ENCODE measurements at regions not wholly inside any gene's neighbourhood (a gene's known extent, or its start where the extent isn't known, plus 50 kb on each side); places are given as distances from the start of the nearest gene placed in this dataset.

DNA sequence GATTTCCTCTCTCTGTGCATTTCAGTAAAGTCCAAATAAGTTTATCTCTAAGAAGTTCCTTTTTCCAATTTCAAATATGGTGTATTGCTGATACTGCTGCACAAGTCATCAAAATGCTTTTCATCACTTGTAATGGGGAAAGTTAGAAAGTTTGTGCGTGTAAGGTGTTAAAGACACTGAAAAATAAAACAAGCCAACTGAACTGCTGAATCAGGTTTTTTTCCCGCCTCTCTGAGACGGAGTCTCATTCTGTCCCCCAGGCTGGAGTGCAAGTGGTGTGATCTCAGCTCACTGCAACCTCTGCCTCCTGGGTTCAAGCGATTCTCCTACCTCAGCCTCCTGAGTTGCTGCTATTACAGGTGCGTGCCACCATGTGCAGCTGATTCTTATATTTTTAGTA, 400.9 kb downstream of the LRRC70 start:
- no peak for ATAC-seq
- no peak for DNase-seq

DNA sequence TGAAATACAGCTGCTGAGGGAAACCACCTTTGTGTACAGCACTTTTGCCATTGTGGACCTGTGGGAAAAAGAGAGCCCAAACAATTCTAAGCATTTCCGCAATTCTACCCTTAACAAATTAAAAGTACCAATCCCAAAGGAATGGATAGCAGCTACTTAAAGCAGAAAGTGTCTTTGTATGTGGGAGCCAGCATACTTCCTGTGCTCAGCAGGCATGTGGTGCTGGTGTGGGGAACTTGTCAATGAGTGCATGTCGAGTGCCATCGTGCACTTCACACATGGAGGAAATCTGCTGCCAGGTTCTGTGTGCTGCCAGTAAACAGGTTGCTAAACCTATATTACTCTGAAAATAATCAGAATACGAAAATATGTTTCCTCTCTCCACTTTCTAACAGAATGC, 399.0 kb downstream of the LRRC70 start:
- no peak for DNase-seq
- ATAC-seq, result no peak

- ATAC-seq (no peak), DNase-seq (no peak)
Observed at GRCh38 chr5:62974623-62975022, 396.0 kb downstream of the LRRC70 start.

- ATAC-seq (no peak), DNase-seq (no peak)
Observed at GRCh38 chr5:62969409-62970120, 390.9 kb downstream of the LRRC70 start.

DNA sequence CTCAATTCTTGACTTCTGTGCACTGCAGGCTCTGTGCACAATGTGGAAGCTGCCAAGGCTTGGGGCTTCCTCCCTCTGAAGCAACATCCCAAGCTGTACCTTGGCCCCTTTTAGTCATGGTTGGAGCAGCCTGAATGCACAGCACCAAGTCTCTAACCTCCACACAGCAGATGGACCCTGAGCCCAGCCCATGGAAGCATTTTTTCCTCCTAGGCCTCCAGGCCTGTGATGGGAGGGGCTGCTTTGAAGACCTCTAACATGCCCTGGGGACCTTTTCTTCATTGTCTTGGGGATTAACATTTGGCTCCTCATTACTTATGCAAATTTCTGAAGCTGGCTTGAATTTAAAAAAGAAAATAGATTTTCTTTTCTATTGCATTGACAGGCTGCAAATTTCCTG, 385.8 kb downstream of the LRRC70 start:
- no peak for ATAC-seq
- no peak for DNase-seq

GRCh38 chr5:62960781-62961180, 382.2 kb downstream of the LRRC70 start:
- no peak for ATAC-seq
- no peak for DNase-seq

- DNase-seq (no peak), ATAC-seq (no peak)
Observed at GRCh38 chr5:62956597-62956996, 378.0 kb downstream of the LRRC70 start.

DNA sequence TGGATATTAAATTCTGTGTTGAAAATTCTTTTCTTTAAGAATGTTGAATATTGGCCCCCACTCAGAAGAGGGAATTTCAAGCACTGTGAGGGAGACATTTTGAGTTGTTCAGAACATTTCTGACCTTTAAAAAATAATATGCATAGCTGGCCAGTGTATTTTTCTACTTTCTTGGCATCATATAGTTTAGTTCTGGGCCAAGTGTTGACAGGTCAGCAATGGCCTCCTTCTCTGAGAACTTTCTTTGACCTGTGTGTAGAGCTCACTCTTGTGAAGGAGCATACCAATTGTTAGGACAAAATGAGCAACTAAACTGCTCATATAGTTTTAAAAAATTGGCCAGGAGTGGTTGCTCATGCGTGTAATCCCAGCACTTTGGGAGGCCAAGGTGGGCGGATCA, 376.0 kb downstream of the LRRC70 start:
- DNase-seq (no peak), ATAC-seq (no peak)

DNA sequence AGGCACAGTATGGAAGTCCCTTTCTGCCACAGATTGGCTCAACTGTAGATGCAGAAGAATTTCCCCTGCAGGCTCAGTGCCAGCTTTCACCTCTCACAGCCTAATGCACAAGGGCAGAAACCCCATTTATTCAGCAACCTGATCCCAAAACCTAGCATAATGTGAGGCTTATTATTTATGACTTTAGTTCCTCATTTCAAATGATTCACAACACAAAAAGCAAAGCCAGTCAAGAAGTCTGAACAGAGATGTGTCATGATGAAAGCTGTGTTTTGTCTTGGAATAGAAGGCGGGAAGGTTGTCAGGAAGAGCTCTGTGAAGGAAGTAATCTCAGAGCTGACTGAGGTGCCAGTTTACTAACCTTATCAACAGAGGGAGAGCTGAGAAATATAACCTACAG, 369.7 kb downstream of the LRRC70 start:
- ATAC-seq, result no peak
- DNase-seq, result no peak

DNA sequence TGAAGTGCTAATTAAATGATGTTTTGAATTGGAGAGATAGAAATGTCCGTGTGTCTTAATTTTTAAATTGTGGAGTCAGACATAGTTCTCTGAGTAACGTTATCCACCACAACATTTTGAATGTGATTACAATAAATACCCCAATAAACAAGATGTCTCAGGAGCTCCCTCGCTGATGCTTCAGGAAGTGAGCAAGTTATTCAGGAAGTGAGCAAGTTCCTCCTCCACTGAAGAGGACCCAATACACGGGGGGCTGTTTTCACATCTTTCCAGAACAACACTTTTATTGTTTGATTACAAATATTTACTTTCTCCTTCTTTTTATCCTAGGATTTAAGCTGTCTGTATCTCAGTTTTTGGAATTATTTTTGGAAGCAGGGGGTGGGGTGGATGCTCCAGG, 363.8 kb downstream of the LRRC70 start:
- DNase-seq, result no peak
- ATAC-seq, result no peak

DNA sequence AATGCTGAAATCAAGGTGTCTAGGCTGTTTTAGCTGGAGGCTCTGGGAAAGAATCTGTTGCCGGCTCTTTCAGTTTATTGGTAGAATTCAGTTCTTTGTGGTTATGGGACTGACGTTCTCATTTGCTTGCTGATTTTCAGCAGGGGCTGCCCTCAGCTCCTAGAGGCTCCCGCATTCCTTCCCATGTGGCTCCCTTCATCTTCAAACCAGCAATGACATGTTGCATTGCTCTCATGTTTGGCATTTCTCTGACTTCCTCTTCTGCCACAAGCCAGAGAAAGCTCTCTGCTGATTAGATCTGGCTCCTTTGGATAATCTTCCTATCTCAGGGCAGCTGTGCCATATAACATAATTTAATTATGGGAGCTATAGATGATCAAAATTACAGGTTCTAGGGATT, 360.3 kb downstream of the LRRC70 start:
- DNase-seq (no peak), ATAC-seq (no peak)

DNA sequence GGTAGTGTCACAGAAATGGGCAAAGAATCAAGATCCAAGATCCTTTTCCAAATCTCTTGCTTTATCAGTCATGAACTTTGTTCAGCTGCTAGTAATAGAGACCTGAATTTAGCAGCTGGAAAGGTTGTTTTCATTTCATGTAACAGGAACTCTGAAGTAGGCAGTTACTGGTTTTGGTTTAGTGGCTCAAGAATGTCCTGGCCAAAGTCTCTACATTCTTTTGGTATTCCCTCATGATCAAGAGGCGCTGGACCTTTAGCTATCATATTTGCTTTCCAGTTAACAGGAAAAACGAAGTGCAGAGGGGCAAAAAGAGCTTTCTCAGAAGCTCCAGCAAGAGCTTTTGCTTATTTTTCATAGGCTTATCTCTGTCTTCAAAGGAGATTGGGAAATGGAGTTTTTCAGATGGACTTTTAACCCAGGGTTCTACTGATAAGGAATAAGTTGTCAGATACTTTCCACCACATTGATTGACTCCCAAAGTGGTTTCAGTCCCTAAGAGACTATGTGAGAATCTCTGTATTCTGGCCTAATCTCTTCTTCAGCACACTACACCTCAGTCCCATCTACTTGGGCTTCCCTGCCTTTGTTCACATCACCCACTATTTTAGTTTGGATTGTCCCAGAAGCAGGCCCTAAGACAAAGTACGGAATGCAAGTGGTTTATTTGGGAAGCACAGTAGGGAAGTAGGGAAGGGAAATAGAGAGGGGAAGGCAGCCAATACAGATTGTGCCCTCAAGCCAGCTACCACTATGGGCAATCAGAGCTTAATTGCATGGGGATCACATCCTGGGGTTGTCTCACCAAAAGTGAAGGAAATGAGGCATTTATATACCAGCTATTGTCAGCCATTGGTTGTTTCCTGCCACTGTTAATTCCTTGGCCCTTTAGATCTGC, 359.3 kb downstream of the LRRC70 start:
- no peak for DNase-seq
- no peak for ATAC-seq

- ATAC-seq (no peak), DNase-seq (no peak)
Observed at GRCh38 chr5:62935660-62936059, 357.0 kb downstream of the LRRC70 start.

DNA sequence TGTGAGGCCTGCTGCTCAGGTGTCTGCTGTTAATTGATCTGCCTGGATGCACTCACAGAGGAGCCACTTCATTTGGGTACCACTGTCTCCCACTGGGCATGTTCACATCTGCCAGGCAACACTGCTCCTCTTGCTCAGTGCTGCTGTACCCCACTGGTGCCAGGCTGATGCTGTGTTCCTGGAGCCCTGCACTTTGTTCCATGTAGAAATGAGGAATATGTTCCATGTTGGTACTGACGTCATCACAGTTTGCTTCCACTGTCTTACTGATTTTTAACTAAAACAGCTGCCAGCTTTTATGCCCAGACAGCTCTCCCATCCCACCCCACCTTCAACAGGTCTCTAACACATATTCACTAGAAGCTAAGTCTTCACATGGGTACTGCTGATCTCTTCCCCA, 355.7 kb downstream of the LRRC70 start:
- no peak for ATAC-seq
- DNase-seq, result no peak

DNA sequence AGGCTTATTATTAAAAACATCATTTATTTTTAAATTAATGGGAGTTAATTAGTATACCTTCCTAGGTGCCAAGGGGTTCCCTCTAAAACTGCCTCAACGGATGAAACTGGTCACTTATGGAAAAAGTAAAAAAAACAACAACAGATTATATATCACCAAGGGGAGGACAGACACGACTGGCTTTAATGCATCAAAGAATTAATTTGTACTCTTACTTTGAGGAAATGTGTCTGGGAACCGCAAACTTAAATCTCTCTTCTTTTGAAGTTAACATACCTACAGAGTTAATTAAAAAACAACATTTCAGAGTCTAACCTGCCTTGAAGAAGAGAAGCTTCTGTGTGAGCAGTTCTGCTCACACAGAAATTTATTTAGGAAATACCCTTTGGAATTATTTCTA, 354.6 kb downstream of the LRRC70 start:
- DNase-seq (no peak), ATAC-seq (no peak)

- ATAC-seq (no peak), DNase-seq (no peak)
Observed at GRCh38 chr5:62931153-62931950, 352.7 kb downstream of the LRRC70 start.

- DNase-seq (no peak), ATAC-seq (no peak)
Observed at GRCh38 chr5:62922191-62922590, 343.6 kb downstream of the LRRC70 start.

DNA sequence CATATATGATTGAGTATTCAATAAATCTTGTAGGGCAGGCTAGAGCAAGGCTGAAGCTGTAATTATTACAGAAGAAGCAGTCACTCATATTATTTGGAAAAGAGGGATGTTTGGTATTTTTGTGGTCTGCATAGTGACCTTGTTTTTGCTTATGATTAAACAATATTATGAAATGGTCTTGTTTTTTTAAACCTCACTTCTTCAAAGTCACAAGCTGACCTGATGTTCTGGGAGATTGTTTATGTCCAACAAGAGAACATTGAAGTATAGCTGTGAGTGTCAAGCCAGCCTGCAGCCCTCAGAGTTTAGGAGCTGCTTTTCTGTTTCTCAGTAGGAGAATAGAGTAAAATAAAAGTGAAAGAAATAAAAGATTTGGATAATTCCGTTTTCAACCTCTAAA, 342.2 kb downstream of the LRRC70 start:
- DNase-seq (no peak), ATAC-seq (no peak)

DNA sequence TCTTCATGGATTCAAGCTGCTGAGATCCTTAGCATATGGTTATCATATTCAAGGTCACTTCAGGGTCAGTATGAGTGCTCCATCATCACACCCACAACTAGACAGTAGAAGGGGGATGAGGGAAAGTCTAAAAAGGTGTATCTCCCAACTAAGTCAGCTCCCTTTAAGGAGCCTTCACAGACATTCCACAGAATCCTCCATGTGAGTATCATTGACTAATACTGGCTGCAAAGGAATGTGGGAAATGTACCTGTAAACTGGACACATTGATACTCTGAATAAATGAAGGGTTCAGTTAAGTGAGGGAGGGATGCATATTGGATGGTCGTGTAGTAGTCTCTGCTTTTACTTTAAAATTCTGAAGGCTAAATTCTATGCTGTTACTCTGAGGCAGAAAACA, 330.7 kb downstream of the LRRC70 start:
- no peak for ATAC-seq

DNA sequence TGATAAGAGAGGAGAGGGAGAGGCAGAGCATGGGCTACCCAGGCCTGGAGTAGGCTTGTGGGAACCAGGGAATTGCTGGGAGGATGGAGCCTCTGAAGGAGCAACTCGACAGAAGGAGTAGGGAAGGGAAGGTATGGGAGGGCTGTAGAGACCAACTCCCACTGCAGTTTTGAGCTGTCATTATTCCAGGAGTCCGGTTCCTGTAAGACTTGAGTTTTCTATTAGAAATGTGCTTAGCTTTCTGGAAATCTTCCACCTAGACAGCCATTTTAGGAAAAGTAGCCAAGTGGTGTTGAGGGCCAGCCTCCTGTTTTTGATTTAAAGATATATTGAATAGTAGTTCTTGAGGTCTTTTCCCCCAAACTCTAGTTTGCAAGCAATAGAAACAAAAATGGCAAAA, 323.5 kb downstream of the LRRC70 start:
- ATAC-seq (no peak), DNase-seq (no peak)

More for the DNA sequence above, 330.7 kb downstream of the LRRC70 start:
- DNase-seq, result no peak

- no peak for ATAC-seq
- no peak for DNase-seq
Observed at GRCh38 chr5:62900976-62901375, 322.4 kb downstream of the LRRC70 start.

GRCh38 chr5:62896121-62896893, 317.7 kb downstream of the LRRC70 start:
- no peak for DNase-seq
- no peak for ATAC-seq

Measured in stimulated activated naive CD8-positive, alpha-beta T cell treated with anti-CD3 and anti-CD28 coated beads, Interleukin-15, Interleukin-2, amounts not matched to agents 100 U/mL and 50 U/mL, for 24 hours (primary cell).